GM23338 (cell line): ENCODE measurements at regions not wholly inside any gene's neighbourhood (a gene's known extent, or its start where the extent isn't known, plus 50 kb on each side); places are given as distances from the start of the nearest gene placed in this dataset.

ENCODE experiments used
- EZH2 ChIP-seq: fragments of 200-600 bp; sonication (generic); IDR thresholded peaks from one replicate; pipeline ENCODE4 v1.8.0; 2017; ENCODE audit warnings: antibody characterized with exemption, mild to moderate bottlenecking, low read depth; ENCODE audit not compliant: unreplicated experiment
- NANOG ChIP-seq: IDR thresholded peaks from 2 replicates; pipeline ENCODE4 v1.6.1; 2016; ENCODE audit warnings: antibody characterized with exemption, borderline replicate concordance
- REST ChIP-seq: IDR thresholded peaks from one replicate; pipeline ENCODE4 v1.6.1; 2018; ENCODE audit warnings: antibody characterized with exemption; ENCODE audit not compliant: unreplicated experiment
- TF ChIP-seq, protein P1 (sequence below), 2 experiments: fragments of 200-600 bp in 1 of 2; sonication (generic) in 1 of 2; conservative IDR thresholded peaks; 2 replicates each; pipeline versions ENCODE4 v1.5.1 to v1.6.1; 2016 to 2017; ENCODE audit warnings: antibody characterized with exemption in 2 of 2, low read depth in 2 of 2, mild to moderate bottlenecking in 2 of 2, moderate library complexity in 1 of 2

- TF ChIP-seq REST, result no peak
- TF ChIP-seq, protein P1, sequence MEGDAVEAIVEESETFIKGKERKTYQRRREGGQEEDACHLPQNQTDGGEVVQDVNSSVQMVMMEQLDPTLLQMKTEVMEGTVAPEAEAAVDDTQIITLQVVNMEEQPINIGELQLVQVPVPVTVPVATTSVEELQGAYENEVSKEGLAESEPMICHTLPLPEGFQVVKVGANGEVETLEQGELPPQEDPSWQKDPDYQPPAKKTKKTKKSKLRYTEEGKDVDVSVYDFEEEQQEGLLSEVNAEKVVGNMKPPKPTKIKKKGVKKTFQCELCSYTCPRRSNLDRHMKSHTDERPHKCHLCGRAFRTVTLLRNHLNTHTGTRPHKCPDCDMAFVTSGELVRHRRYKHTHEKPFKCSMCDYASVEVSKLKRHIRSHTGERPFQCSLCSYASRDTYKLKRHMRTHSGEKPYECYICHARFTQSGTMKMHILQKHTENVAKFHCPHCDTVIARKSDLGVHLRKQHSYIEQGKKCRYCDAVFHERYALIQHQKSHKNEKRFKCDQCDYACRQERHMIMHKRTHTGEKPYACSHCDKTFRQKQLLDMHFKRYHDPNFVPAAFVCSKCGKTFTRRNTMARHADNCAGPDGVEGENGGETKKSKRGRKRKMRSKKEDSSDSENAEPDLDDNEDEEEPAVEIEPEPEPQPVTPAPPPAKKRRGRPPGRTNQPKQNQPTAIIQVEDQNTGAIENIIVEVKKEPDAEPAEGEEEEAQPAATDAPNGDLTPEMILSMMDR (conservative IDR thresholded peaks at IDR 0.05; ENCODE audit: low read depth in 2 of 2), result no peak
- TF ChIP-seq EZH2, result no peak
- TF ChIP-seq NANOG, result no peak
Measured at GRCh38 chr7:25496476-25497368, 268.4 kb upstream of the NPVF start.
